NCI-H774 (cell line): ENCODE measurements at regions not wholly inside any gene's neighbourhood (a gene's known extent, or its start where the extent isn't known, plus 50 kb on each side); places are given as distances from the start of the nearest gene placed in this dataset.
"Not testable (repeated sequence)": the region's sequence is repeated elsewhere in the genome, so short reads cannot be mapped to it uniquely, and the experiment has no call there.

Source experiments
- DNase-seq: peaks from one replicate; lab custom pipeline; 2025; lab: John Stamatoyannopoulos, UW

DNA sequence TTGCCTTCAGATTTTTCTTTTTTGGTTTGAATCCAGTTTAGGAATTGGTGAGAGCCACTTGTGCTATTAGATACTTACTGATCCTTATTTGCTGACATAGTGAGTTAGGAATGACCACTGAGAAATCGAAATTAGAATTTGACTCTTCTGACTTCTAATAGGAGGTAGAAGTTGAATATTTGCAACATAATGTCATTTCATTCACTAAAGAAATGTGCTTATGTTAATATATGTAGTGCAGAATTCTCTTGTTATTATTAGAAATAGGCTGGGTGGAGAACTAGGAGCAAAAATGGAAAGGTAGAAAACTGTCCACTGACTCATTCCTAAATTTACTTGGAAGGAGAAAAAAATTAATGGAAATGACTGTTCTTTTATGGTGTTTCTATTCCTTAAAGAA lies 538.2 kb upstream of the SGO1 start:
- DNase-seq, result no peak

- not testable (repeated sequence) for DNase-seq
These were observed 530.4 kb upstream of the SGO1 start for GRCh38 chr3:20716425-20716824.

DNA sequence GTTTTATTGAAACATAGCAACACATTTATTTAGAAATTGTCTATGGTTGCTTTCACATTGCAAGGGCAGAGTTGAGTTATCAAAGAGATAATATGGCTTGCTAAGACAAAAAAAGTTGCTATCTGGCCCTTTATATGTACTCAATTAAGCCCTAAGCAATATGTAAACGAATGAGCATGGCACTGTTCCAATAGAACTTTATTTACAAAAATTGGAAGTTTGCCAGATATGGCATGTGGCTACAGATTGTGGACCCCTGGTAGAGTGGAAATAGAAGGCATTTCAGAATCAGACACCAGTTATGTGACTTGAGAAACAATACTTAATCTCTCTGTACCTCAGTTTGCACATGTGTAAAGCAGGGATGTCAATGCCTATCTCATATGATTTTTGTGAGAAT lies 515.6 kb upstream of the SGO1 start:
- DNase-seq, result no peak

GRCh38 chr3:20700714-20701113 lies 514.7 kb upstream of the SGO1 start:
- no peak for DNase-seq

DNA sequence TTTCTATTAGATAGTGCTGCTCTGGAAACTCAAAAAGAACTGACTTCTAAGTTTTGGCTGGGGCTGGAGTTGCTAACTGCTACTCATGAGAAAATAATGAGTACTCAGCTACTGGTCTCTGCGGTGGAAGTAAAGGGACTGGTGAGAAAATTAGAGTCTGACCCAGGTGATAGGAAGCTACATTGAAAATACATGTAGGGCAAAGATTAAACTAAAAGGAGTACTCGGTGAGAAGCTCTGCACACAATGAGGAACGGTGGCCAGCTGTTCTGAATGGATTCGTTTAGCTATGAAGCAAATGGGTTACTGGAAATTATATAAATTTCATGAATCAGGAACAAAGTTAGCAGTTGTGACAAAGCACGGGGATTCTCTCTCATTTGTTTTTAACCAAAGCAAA lies 512.9 kb upstream of the SGO1 start:
- DNase-seq, result no peak

- DNase-seq, result no peak
These were observed 510.6 kb upstream of the SGO1 start for GRCh38 chr3:20696388-20697150.

DNA sequence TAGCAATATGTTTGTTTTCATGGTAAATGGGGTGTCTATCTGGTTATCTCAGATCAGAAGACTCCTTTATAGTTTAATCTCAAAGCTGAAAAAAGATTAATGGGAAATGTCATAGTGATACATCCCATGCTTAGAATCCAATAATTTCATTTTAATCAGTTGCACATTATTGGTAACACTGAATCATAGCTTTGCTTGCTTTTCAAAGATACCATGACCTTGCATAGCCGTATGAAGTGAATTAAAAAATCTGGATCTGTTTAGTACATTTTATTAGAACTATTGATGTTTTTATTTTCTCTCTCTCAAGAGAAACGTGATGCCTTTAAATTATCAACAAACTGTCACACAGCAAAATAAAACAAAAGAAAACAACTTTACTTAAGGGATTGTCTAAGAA lies 506.7 kb upstream of the SGO1 start:
- no peak for DNase-seq

- DNase-seq, result no peak
These were observed 497.9 kb upstream of the SGO1 start for GRCh38 chr3:20683910-20684309.

DNA sequence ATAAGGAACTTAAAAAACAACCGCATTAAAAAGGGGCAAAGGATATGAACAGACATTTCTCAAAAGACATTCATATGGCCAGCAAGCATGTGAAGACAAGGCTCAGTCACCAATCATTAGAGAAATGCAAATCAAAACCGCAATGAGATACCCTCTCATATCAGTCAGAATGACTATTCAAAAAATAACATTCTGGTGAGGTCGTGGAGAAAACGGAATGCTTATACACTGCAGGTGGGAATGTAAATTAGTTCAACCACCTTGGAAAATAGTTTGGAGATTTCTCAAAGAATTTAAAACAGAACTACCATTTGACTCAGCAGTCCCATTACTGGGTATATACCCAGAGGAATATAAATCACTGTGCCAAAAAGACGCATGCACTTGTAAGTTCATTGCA lies 496.6 kb upstream of the SGO1 start:
- DNase-seq, result no peak

GRCh38 chr3:20680990-20681628 lies 495.1 kb upstream of the SGO1 start:
- DNase-seq, result no peak

DNA sequence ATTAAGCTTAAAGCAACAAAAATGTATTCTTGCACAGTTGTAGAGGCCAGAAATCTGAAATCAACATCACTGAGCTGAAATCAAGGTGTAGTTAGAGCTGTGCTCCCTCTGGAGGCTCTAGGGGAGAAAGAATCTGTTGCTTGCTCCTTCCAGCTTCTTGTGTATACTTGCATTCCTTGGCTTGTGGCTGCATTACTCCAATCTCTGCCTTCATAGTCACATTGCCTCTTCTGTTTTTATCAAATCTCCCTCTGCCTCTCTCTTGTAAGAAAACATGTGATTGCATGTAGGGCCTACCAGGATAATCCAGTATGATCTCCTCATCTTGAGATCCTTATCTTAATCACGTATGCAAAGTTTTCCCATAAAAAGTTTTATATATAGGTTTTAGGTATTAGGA lies 487.9 kb upstream of the SGO1 start:
- no peak for DNase-seq

DNA sequence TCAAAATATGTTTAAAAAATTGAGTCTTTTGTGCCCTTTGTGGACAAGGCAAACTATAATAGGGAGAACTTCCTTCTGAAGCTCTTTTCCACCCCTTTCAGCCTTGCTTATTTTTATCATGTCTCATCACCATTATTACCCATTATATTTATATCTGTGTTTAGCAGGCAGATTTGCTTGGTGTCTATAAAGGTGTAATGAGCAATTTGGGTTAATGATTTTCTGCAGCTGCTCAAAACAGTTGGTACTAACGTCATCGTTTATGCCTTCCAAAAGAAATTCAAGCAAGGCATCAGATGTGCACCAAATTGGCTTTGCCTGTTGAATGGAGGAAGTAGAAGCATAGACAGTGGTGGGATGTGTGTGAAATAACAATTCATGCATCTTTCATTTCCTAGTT lies 483.7 kb upstream of the SGO1 start:
- no peak for DNase-seq

GRCh38 chr3:20669184-20669583 lies 483.2 kb upstream of the SGO1 start:
- DNase-seq, result no peak

GRCh38 chr3:20668411-20668810 lies 482.4 kb upstream of the SGO1 start:
- no peak for DNase-seq

- no peak for DNase-seq
These were observed 480.1 kb upstream of the SGO1 start for GRCh38 chr3:20666091-20666490.

GRCh38 chr3:20658491-20658890 lies 472.5 kb upstream of the SGO1 start:
- DNase-seq, result no peak

- no peak for DNase-seq
These were observed 471.6 kb upstream of the SGO1 start for GRCh38 chr3:20657560-20657959.

GRCh38 chr3:20652231-20652986 lies 466.4 kb upstream of the SGO1 start:
- DNase-seq, result no peak

DNA sequence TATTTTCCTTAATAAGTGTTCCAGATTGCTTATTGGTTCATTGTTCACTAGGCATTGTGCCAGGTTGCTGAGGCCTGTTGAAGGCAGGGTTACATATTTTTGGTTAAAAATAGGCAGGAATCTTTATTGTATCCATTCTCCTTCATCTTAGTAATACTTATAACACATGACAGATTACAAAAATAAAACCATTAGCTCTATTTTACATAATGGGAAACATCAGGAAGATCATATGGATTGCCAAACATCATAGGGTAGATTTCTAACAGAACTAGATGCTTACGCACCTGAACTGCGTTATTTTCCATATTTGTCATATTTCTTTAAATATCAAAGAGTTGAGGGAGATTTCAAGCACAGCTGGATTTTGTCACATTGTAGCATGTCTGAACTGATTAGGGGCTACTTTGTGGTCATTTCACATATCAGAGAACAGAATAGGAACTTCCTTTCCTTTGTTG lies 462.9 kb upstream of the SGO1 start:
- no peak for DNase-seq

GRCh38 chr3:20648294-20648693 lies 462.3 kb upstream of the SGO1 start:
- no peak for DNase-seq

- DNase-seq, result no peak
These were observed 460.4 kb upstream of the SGO1 start for GRCh38 chr3:20646425-20646824.

- DNase-seq, result no peak
These were observed 459.3 kb upstream of the SGO1 start for GRCh38 chr3:20645340-20645739.

DNA sequence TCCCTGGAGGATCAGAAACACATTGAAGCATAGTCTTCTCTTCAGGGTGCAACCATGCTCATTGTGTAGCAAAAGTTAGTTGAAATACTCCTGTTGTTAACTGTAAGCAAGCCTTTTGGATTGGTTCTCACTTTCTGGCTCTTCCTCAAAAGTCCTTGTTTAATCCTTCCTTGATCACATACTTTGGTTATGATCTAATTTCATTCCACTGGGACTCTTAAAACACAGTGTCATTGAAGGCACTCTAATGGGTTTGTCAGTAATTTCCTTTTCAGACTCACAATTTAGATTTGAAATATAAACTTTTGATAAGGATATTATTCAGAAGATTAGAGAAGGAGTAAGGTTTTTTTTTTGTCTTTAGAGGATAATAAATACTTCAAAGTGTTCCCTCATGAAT lies 451.7 kb upstream of the SGO1 start:
- DNase-seq, result no peak
